Astrocyte (in vitro differentiated cells and primary cell): ENCODE measurements at regions not wholly inside any gene's neighbourhood (a gene's known extent, or its start where the extent isn't known, plus 50 kb on each side); places are given as distances from the start of the nearest gene placed in this dataset.

Experiments used
- CTCF ChIP-seq: IDR thresholded peaks from 2 replicates; pipeline ENCODE4 v1.5.1; 2011; ENCODE audit warnings: low read depth, mild to moderate bottlenecking, inconsistent platforms, low read length, moderate library complexity; ENCODE audit not compliant: insufficient read depth
- EZH2 ChIP-seq: IDR thresholded peaks from 2 replicates; pipeline ENCODE4 v1.6.1; 2012; ENCODE audit warnings: mild to moderate bottlenecking, low read length, inconsistent platforms; ENCODE audit not compliant: insufficient read depth

GRCh38 chr2:57918126-57918525 is 128.5 kb upstream of the VRK2 start:
- no peak for TF ChIP-seq CTCF
- TF ChIP-seq EZH2 = no peak
